Stimulated activated CD8-positive, alpha-beta memory T cell treated with anti-CD3 and anti-CD28 coated beads, Interleukin-2, amount 100 ng/mL, for 1 hour (primary cell): ENCODE measurements at regions not wholly inside any gene's neighbourhood (a gene's known extent, or its start where the extent isn't known, plus 50 kb on each side); places are given as distances from the start of the nearest gene placed in this dataset.
"Not testable (repeated sequence)": the region's sequence is repeated elsewhere in the genome, so short reads cannot be mapped to it uniquely, and the experiment has no call there.

ENCODE experiments used
- DNase-seq, 2 donors: peaks; one replicate each; pipeline ENCODE4 v3.0.0-alpha.2; 2020; ENCODE audit warnings: low read depth in 2 of 2

- no peak for DNase-seq
These were observed 207.1 kb upstream of the ZNF32 start for GRCh38 chr10:43855667-43856210.

- DNase-seq, result no peak
These were observed 205.3 kb upstream of the ZNF32 start for GRCh38 chr10:43854007-43854406.

- no peak for DNase-seq
These were observed 204.7 kb upstream of the ZNF32 start for GRCh38 chr10:43853369-43853768.

- no peak for DNase-seq
These were observed 204.0 kb upstream of the ZNF32 start for GRCh38 chr10:43852644-43853214.

- no peak for DNase-seq
These were observed 203.5 kb upstream of the ZNF32 start for GRCh38 chr10:43852149-43852548.

- DNase-seq, result no peak
These were observed 202.3 kb upstream of the ZNF32 start for GRCh38 chr10:43851030-43851429.

- DNase-seq, result no peak
These were observed 200.9 kb upstream of the ZNF32 start for GRCh38 chr10:43849551-43849950.

- DNase-seq, result no peak
These were observed 198.3 kb upstream of the ZNF32 start for GRCh38 chr10:43846968-43847367.

GRCh38 chr10:43846187-43846680 is 197.6 kb upstream of the ZNF32 start:
- DNase-seq, result no peak

DNA sequence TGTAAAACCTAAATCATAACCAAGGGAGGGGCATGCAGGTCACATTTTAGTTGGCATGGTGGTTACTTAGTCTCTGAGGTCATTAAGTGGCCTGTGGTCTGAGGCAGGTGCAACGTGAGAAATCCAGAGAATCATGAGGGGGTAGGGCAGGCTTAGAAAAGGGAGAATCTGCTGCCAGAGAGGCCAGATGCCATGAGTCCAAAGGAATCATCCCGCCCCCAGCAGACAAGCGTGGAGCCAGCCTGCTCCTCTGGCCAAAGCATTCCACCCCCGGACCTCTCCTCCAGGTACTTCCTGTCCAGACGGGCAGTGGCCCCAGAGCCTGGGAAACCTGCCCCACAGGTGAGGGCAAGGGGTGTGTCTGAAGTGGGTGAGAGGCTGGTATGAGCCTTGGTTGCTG is 196.4 kb upstream of the ZNF32 start:
- no peak for DNase-seq

GRCh38 chr10:43844221-43844620 is 195.5 kb upstream of the ZNF32 start:
- no peak for DNase-seq

DNA sequence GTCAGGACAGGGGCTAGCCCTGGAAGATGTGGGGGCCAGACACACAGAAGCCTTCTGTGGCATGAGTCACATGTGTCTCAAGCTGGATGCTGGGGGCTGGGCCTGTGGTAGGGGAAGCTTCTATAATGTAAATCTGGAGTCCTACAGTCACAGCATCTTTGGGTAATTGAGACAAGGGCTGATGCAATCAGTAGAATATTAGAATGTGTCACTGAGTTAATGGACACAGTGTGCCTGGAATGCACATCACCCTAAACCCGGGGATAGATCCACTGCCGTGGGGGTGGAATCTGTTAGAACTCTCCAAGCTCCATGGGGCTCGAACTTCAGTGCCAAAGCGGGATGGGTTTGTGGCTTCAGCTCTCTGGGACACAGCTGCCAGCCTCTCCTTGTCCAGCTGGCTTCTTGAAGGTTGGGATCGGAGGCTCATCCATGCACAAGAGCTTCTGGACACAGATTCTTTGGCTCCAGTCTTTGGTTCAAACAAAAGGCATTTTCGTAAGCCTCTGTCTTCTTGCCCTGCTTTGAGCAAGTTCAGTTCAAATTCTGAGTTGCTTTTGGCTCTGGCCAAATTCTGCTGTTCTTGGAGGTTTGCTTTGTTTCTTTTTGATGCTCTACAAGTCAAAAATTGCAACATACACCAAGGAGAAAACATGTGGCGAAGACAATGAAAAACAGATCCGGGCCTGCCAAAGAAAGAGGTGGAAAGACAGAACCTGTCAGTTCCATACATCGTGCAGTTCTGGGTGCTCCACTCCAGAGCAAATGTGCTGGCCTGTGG is 194.8 kb upstream of the ZNF32 start:
- no peak for DNase-seq

- DNase-seq, result no peak
These were observed 193.8 kb upstream of the ZNF32 start for GRCh38 chr10:43842496-43842895.

GRCh38 chr10:43842072-43842471 is 193.4 kb upstream of the ZNF32 start:
- DNase-seq, result no peak

- no peak for DNase-seq
These were observed 191.3 kb upstream of the ZNF32 start for GRCh38 chr10:43839973-43840372.

DNA sequence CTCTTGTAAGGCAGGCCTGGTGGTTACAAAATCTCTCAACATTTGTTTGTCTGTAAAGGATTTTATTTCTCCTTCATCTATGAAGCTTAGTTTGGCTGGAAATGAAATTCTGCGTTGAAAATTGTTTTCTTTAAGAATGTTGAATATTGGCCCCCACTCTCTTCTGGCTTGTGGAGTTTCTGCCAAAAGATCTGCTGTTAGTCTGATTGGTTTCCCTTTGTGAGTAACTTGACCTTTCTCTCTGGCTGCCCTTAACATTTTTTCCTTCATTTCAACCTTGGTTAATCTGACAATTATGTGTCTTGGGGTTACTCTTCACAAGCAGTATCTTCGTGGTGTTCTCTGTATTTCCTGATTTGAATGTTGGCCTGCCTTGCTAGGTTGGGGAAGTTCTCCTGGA is 186.1 kb upstream of the ZNF32 start:
- not testable (repeated sequence) for DNase-seq

DNA sequence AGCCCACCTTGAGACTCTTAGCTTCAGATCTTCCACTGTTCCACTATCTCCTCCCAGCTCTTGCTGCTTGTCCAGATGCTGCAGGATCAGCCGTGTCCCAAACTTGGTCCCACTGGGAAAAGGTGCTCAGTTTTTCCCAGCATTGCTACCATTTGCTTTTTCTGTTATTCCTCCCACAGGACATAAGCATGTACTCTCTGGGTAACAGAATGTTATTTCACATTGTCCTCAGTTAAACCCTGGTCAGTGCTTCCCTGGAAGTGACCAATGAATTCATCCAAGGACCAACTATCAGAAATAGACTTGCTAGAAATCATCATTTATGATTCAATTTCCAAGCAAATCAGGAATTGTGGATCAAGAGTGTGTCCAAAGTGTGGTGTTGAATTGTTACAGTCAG is 179.2 kb upstream of the ZNF32 start:
- DNase-seq, result no peak

DNA sequence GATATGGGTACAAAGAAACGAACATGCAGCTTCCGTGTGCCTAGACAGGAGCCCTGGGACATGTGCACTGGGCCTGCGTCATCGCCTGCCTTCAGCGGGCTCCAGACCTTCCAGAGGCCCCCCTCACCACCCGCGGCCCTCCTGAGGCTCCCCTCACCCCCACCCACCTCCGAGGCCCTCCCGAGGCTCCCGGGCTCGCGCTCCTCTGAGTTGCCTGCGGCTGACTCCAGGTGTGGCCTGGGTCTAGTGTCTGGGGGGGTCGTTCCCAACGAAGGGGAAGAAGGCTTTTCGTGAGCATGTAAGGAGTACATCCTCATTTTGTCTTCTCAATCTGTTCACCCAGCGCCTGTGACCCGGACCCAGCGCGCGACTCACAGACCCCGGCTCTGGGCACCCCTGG is 177.3 kb upstream of the ZNF32 start:
- DNase-seq, result no peak

DNA sequence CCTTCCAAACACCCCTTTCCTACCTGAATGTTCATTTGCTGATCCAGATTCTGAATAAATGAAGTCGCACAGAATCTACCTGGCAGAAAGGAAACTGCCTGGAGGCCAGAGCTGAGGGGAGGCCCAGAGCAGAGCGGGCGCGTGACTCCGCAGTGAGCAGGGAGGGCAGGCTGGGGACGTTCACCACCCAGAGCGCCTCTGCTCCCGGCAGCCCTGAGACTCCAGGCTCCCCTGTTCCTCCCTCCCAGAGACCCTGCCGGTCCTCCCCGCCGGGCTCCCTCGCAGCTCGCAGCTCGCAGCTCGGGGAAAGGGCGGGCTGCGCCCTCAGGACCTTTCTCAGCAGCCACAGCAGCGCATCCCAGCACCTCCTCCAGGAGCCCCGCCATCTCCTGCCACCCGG is 176.7 kb upstream of the ZNF32 start:
- no peak for DNase-seq

DNA sequence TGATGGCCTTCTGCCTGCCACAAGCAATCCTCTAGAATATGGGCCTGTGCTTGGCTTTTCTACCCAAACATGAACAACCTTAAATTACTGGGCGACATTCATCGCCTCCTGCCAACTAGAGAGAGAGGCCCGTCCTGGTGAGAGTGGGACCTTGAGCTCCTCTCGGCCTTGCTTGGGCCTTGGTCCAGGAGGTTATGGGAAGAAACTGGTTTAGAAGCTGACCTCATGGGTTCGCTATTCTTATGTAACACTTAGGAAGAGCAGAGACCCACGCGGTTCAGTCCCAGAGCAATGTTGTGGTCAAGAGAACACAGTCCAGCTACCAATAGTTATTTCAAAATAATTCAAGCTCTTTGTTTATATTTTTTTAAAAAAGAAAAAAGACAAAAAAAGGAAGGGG is 176.3 kb upstream of the ZNF32 start:
- DNase-seq, result no peak

- no peak for DNase-seq
These were observed 174.2 kb upstream of the ZNF32 start for GRCh38 chr10:43822631-43823580.

GRCh38 chr10:43821103-43821502 is 172.4 kb upstream of the ZNF32 start:
- DNase-seq, result no peak
